Activated CD8-positive, alpha-beta memory T cell treated with anti-CD3 and anti-CD28 coated beads for 48 hours (primary cell): ENCODE measurements at regions not wholly inside any gene's neighbourhood (a gene's known extent, or its start where the extent isn't known, plus 50 kb on each side); places are given as distances from the start of the nearest gene placed in this dataset.
"Not testable (repeated sequence)": the region's sequence is repeated elsewhere in the genome, so short reads cannot be mapped to it uniquely, and the experiment has no call there.

Experiments
- DNase-seq, 3 experiments: peaks; one replicate each; pipeline ENCODE4 v3.0.0-alpha.2; 2020; ENCODE audit warnings: low read depth in 2 of 3, low spot score in 2 of 3

GRCh38 chr17:53353919-53354351, 468.8 kb upstream of the KIF2B start:
- no peak for DNase-seq

GRCh38 chr17:53344778-53345177, 477.9 kb upstream of the KIF2B start:
- no peak for DNase-seq

GRCh38 chr17:53336281-53336680, 486.4 kb upstream of the KIF2B start:
- DNase-seq = no peak

GRCh38 chr17:53335443-53335842, 487.3 kb upstream of the KIF2B start:
- no peak for DNase-seq

GRCh38 chr17:53330756-53331155, 492.0 kb upstream of the KIF2B start:
- DNase-seq = no peak

- DNase-seq = no peak
These were observed 501.1 kb upstream of the KIF2B start for GRCh38 chr17:53321651-53322050.

- DNase-seq = no peak
These were observed 502.8 kb upstream of the KIF2B start for GRCh38 chr17:53319947-53320346.

GRCh38 chr17:53316988-53317387, 505.7 kb upstream of the KIF2B start:
- DNase-seq = no peak

GRCh38 chr17:53316073-53316472, 506.7 kb upstream of the KIF2B start:
- DNase-seq = no peak

- DNase-seq = no peak
These were observed 508.2 kb upstream of the KIF2B start for GRCh38 chr17:53314521-53314920.

GRCh38 chr17:53313746-53314145, 509.0 kb upstream of the KIF2B start:
- no peak for DNase-seq

- no peak for DNase-seq
These were observed 544.3 kb upstream of the KIF2B start for GRCh38 chr17:53278466-53278865.

- DNase-seq = no peak
These were observed 549.6 kb upstream of the KIF2B start for GRCh38 chr17:53273126-53273525.

- DNase-seq = no peak
These were observed 551.8 kb upstream of the KIF2B start for GRCh38 chr17:53270936-53271335.

GRCh38 chr17:53264730-53265129, 558.0 kb upstream of the KIF2B start:
- DNase-seq = no peak

- no peak for DNase-seq
These were observed 568.6 kb upstream of the KIF2B start for GRCh38 chr17:53253956-53254597.

- DNase-seq = no peak
These were observed 573.7 kb upstream of the KIF2B start for GRCh38 chr17:53249036-53249435.

GRCh38 chr17:53234138-53234537, 588.6 kb upstream of the KIF2B start:
- no peak for DNase-seq

- DNase-seq = no peak
These were observed 595.2 kb upstream of the KIF2B start for GRCh38 chr17:53227514-53227913.

- no peak for DNase-seq
These were observed 595.6 kb upstream of the KIF2B start for GRCh38 chr17:53227111-53227510.

GRCh38 chr17:53219821-53220220, 602.9 kb upstream of the KIF2B start:
- DNase-seq = no peak

GRCh38 chr17:53218723-53219122, 604.0 kb upstream of the KIF2B start:
- DNase-seq = no peak

- no peak for DNase-seq
These were observed 605.4 kb upstream of the KIF2B start for GRCh38 chr17:53217311-53217710.

- DNase-seq = not testable (repeated sequence)
These were observed 613.8 kb upstream of the KIF2B start for GRCh38 chr17:53208935-53209334.
